ENCODE measurements at regions not wholly inside any gene's neighbourhood (a gene's known extent, or its start where the extent isn't known, plus 50 kb on each side); places are given as distances from the start of the nearest gene placed in this dataset.

- in situ Hi-C loops (cut with MboI; ENCODE audit: low pct_unique_long_range_greater_than_20kb, low sequenced_read_pairs, unreplicated experiment): no loop called here
- no peak for DNase-seq (ENCODE audit: low spot score)
- no peak for TF ChIP-seq CTCF (IDR thresholded peaks at IDR 0.05; ENCODE audit: extremely low read depth, insufficient read depth, missing control alignments)
Measured at GRCh38 chr16:7976125-7976524, 614.2 kb downstream of the TMEM114 start.

DNA sequence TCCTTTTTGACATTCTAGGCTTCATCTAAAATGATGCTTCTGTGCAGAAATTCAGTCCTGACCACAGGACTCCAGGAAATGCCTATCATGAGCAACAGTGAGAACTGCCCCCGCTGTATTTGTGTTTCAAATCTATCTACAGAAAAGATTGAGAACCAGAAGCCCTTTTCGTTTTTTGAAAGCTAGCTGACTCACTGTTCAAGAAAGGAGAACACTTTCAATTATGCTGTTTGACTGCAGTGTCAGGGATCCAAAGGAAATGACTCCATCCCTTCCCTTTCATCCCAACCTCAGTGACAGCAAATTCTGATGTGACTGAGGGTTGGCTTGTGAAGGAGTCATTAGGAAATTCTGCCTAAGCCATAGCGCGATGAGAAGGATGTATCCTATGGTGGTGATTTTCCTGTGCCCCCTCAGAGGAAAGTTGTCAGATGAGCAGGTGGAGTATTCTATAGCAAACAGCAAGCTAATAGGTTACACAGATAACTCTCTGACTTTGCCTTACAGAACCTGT, 622.3 kb downstream of the TMEM114 start:
- DNase-seq (ENCODE audit: low spot score): no peak
- no peak for TF ChIP-seq CTCF (IDR thresholded peaks at IDR 0.05; ENCODE audit: extremely low read depth, insufficient read depth, missing control alignments)
- in situ Hi-C loops (cut with MboI; ENCODE audit: low pct_unique_long_range_greater_than_20kb, low sequenced_read_pairs, unreplicated experiment): no loop called here

DNA sequence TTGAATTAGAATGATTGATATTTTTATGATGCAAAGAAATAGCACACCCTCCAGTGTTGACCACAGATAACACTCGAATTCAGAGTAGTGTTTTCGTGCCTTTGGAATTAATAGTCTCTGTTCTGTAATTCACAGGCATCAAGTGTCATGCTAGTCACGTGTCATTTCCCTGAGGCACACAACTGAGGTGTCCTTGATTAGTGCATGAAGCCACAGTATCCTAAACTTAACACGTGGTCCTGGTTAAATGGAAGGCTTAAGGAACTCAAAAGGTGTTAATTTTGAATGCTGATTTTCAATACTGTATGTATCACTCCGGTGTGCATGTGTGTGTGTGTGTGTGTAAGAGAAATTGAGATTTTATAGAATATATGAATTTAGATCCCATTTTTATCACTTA, 625.6 kb downstream of the TMEM114 start:
- in situ Hi-C loops (cut with MboI; ENCODE audit: low pct_unique_long_range_greater_than_20kb, low sequenced_read_pairs, unreplicated experiment): no loop called here
- no peak for DNase-seq (ENCODE audit: low spot score)

GRCh38 chr16:7964167-7964566, 626.1 kb downstream of the TMEM114 start:
- no peak for DNase-seq (ENCODE audit: low spot score)
- TF ChIP-seq CTCF (IDR thresholded peaks at IDR 0.05; ENCODE audit: extremely low read depth, insufficient read depth, missing control alignments): no peak
- in situ Hi-C loops (cut with MboI; ENCODE audit: low pct_unique_long_range_greater_than_20kb, low sequenced_read_pairs, unreplicated experiment): no loop called here

More for the DNA sequence above, 625.6 kb downstream of the TMEM114 start:
- TF ChIP-seq CTCF (IDR thresholded peaks at IDR 0.05; ENCODE audit: extremely low read depth, insufficient read depth, missing control alignments): no peak

- in situ Hi-C loops (cut with MboI; ENCODE audit: low pct_unique_long_range_greater_than_20kb, low sequenced_read_pairs, unreplicated experiment): no loop called here
- TF ChIP-seq CTCF (IDR thresholded peaks at IDR 0.05; ENCODE audit: extremely low read depth, insufficient read depth, missing control alignments): no peak
Measured at GRCh38 chr16:7962091-7962879, 628.0 kb downstream of the TMEM114 start.

GRCh38 chr16:7957151-7957550, 624.5 kb downstream of the RBFOX1 start:
- in situ Hi-C loops (cut with MboI; ENCODE audit: low pct_unique_long_range_greater_than_20kb, low sequenced_read_pairs, unreplicated experiment): no loop called here
- DNase-seq (ENCODE audit: low spot score): no peak
- TF ChIP-seq CTCF (IDR thresholded peaks at IDR 0.05; ENCODE audit: extremely low read depth, insufficient read depth, missing control alignments): no peak

More at GRCh38 chr16:7962091-7962879, 628.0 kb downstream of the TMEM114 start:
- no peak for DNase-seq (ENCODE audit: low spot score)

Measured in GM13977 (cell line).